Lung (tissue), 11 donors: ENCODE measurements at regions not wholly inside any gene's neighbourhood (a gene's known extent, or its start where the extent isn't known, plus 50 kb on each side); places are given as distances from the start of the nearest gene placed in this dataset.

ENCODE experiments used
- ATAC-seq: fragments of 200-7000 bp; cut with Tn5 transposase; one replicate; pipeline ENCODE4 v1.9.1; 2020; ENCODE audit warnings: moderate number of reproducible peaks; ENCODE audit not compliant: insufficient read depth, low FRiP score
- DNase-seq, 3 donors: peaks; one replicate each; pipeline ENCODE4 v3.0.0-alpha.2; 2013 to 2017
- H3K27ac ChIP-seq, 2 donors: one replicate each; pipeline ENCODE4 v1.5.1; 2013; ENCODE audit warnings: mild to moderate bottlenecking in 2 of 2, moderate library complexity in 2 of 2, control low read depth in 1 of 2, inconsistent platforms in 1 of 2, low read depth in 1 of 2, low read length in 1 of 2
- H3K27me3 ChIP-seq, 3 donors: one replicate each; pipeline ENCODE4 v1.5.1; 2013; ENCODE audit warnings: low read length in 2 of 3; ENCODE audit not compliant: control insufficient read depth in 3 of 3, insufficient read depth in 3 of 3
- H3K36me3 ChIP-seq, 4 donors: one replicate each; pipeline ENCODE4 v1.5.1; 2013; ENCODE audit warnings: low read length in 4 of 4, mild to moderate bottlenecking in 1 of 4, moderate library complexity in 1 of 4; ENCODE audit not compliant: control insufficient read depth in 4 of 4, insufficient read depth in 4 of 4
- H3K4me1 ChIP-seq, 5 donors: one replicate each; pipeline ENCODE4 v1.5.1; 2013; ENCODE audit warnings: low read length in 5 of 5, mild to moderate bottlenecking in 2 of 5, moderate library complexity in 1 of 5; ENCODE audit not compliant: control insufficient read depth in 5 of 5, insufficient read depth in 5 of 5
- H3K4me3 ChIP-seq: one replicate; pipeline ENCODE4 v1.5.1; 2013; ENCODE audit warnings: mild to moderate bottlenecking, control low read depth, moderate library complexity
- H3K9ac ChIP-seq, 2 donors: one replicate each; pipeline ENCODE4 v1.5.1; 2013; ENCODE audit warnings: low read length in 2 of 2, control low read depth in 1 of 2; ENCODE audit not compliant: insufficient read depth in 1 of 2
- H3K9me3 ChIP-seq, 4 donors: one replicate each; pipeline ENCODE4 v1.5.1; 2013; ENCODE audit warnings: low read length in 3 of 4, mild to moderate bottlenecking in 1 of 4, moderate library complexity in 1 of 4; ENCODE audit not compliant: control insufficient read depth in 4 of 4, insufficient read depth in 3 of 4
- WGBS, 2 donors: extraction: QIAGEN DNeasy Blood & Tissue Kit; methylation state at CpG; one replicate each; pipeline ENCODE4 v1.1.7; 2013; 5-methylcytosine and 5-hydroxymethylcytosine counted together
- TF ChIP-seq, protein P1 (sequence below): IDR thresholded peaks from 2 replicates; pipeline ENCODE4 v1.5.1; 2012; ENCODE audit warnings: mild to moderate bottlenecking; ENCODE audit errors: control extremely low read depth, extremely low read depth
- donor health status: control.
- donor health status: control.
- donor health status: Bipolar disorder and iron deficiency.
- donor health status: healthy.
- donor health status: DM: yes; HTN: yes; CAD: no.

DNA sequence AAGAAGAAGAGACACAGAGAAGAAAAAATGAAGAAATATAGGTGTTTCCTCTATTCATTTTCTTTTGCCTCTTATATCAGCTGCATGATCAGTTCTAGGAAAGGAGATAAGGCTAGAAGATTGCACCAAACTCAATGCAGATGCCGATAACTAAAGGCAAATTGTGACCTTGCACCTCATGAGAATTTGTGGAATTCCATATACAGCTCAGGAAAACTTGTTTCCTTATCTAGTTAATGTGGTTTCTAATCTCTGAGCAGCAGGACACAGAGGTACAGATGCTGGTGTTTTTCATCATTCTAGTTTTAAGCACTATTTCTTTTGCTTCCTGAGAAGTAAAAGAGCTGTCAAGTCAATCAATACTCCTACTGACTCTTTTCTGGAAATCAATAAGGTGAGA lies 104.6 kb upstream of the NWD2 start:
- no peak overlapping the region for H3K4me3 ChIP-seq
- no peak overlapping the region for H3K27ac ChIP-seq
- no peaks in the 10 kb centered on the region for H3K9me3 ChIP-seq
- H3K27me3 ChIP-seq: no peaks in the 10 kb centered on the region
- no peaks in the 10 kb centered on the region for H3K4me1 ChIP-seq
- no peaks in the 10 kb centered on the region for H3K36me3 ChIP-seq
- no peak overlapping the region for H3K9ac ChIP-seq
- TF ChIP-seq, protein P1, sequence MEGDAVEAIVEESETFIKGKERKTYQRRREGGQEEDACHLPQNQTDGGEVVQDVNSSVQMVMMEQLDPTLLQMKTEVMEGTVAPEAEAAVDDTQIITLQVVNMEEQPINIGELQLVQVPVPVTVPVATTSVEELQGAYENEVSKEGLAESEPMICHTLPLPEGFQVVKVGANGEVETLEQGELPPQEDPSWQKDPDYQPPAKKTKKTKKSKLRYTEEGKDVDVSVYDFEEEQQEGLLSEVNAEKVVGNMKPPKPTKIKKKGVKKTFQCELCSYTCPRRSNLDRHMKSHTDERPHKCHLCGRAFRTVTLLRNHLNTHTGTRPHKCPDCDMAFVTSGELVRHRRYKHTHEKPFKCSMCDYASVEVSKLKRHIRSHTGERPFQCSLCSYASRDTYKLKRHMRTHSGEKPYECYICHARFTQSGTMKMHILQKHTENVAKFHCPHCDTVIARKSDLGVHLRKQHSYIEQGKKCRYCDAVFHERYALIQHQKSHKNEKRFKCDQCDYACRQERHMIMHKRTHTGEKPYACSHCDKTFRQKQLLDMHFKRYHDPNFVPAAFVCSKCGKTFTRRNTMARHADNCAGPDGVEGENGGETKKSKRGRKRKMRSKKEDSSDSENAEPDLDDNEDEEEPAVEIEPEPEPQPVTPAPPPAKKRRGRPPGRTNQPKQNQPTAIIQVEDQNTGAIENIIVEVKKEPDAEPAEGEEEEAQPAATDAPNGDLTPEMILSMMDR: no peak
- ATAC-seq (no peak), DNase-seq (no peak)
- 15 to 22% methylated on average over 1 of the region's 1 CpG for WGBS, 2 donors

DNA sequence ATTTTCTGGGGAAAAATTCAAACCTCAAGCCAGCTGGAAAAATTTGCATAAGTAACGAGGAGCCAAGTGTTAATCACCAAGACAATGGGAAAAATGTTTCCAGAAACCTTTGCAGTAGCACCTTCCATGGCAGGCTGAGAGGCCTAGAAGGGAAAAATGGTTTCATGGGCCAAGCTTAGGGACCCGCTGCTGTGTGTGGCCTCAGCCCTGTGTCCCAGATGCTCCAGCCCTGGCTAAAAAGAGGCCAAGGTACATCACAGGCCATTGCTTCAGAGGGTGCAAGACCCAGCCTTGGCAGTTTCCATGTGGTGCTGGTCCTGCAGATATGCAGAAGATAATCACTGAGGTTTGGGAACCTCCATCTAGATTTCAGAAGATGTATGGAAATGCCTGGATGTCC lies 98.3 kb upstream of the NWD2 start:
- no peak overlapping the region for H3K27ac ChIP-seq
- 76% methylated on average over 2 of the region's 2 CpGs for WGBS, 2 donors
- no peak overlapping the region for H3K4me3 ChIP-seq
- H3K27me3 ChIP-seq: no peaks in the 10 kb centered on the region
- H3K36me3 ChIP-seq: no peaks in the 10 kb centered on the region
- peaks cover 0 to 8% (median 2%) of the 10 kb centered on the region in 4 donors for H3K9me3 ChIP-seq
- no peak overlapping the region for H3K9ac ChIP-seq
- TF ChIP-seq, protein P1: no peak
- no peak for ATAC-seq
- no peak for DNase-seq
- no peaks in the 10 kb centered on the region for H3K4me1 ChIP-seq

DNA sequence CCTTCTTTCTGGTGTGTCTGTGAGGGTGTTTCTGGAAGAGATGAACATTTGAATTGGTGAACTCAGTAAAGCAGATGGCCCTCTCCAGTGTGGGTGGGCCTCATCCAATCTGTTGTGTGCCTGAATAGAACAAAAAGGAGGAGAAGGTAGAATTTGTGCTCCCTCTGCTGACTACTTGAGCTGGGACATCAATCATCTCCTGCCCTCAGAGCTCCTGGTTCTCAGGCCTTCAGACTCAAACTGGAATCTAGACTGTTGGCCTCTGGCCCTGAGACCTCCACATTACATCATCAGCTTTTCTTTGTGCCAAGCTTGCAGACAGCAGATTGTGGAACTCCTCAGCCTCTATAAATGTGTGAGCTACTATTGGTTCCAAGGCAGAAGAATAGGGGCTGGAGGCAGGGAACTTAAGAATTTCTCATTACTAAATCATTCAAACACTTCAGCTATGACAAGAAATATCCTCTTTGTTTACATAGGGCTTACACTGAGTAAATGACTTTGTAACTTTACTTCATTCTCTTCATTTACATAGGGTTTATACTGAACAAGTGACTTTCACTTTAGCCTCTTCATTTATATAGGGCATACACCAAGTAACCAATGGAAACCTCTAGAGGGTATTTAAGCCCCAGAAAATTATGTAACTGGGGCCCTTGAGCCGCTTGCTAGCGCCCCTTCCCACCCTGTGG lies 86.9 kb upstream of the NWD2 start:
- 83 to 89% methylated on average over 2 of the region's 2 CpGs for WGBS, 2 donors
- Histone ChIP-seq H3K4me3 (no peak overlapping the region), H3K27me3 (no peaks in the 10 kb centered on the region), H3K36me3 (no peaks in the 10 kb centered on the region), H3K9me3 (peaks cover 0 to 3% (median 0%) of the 10 kb centered on the region in 4 donors), H3K27ac (no peak overlapping the region), H3K9ac (no peak overlapping the region), H3K4me1 (peaks cover 0 to 3% (median 0%) of the 10 kb centered on the region in 5 donors)
- ATAC-seq: no peak
- TF ChIP-seq, protein P1: no peak
- DNase-seq: peak; percentile 26 to 58 (median 29)

DNA sequence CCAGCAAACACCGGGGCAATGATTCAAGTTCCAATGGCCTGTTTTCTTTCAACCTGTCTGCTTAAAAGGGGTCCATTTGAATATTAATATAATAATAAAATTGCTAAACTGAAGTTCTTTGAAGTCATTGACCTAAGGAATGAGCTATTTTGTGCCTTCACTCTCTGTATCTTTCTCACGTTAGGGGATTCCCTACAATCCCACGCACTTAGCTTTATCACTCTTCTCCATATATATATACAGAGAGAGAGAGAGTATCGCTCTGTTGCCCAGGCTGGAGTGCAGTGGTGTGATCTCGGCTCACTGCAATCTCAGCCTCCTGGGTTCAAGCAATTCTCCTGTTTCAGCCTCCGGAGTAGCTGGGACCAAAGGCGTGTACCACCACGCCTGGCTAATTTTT lies 83.9 kb upstream of the NWD2 start:
- TF ChIP-seq, protein P1: no peak
- 86 to 94% methylated on average over 8 of the region's 8 CpGs for WGBS, 2 donors

More for the DNA sequence above, 83.9 kb upstream of the NWD2 start:
- Histone ChIP-seq H3K36me3 (no peaks in the 10 kb centered on the region), H3K4me3 (no peak overlapping the region), H3K9ac (no peak overlapping the region), H3K4me1 (peaks cover 0 to 3% (median 0%) of the 10 kb centered on the region in 5 donors), H3K27ac (no peak overlapping the region), H3K9me3 (no peaks in the 10 kb centered on the region), H3K27me3 (no peaks in the 10 kb centered on the region)
- no peak for DNase-seq
- no peak for ATAC-seq
